ENCODE measurements at regions not wholly inside any gene's neighbourhood (a gene's known extent, or its start where the extent isn't known, plus 50 kb on each side); places are given as distances from the start of the nearest gene placed in this dataset.
"Not testable (repeated sequence)": the region's sequence is repeated elsewhere in the genome, so short reads cannot be mapped to it uniquely, and the experiment has no call there.

- no peak for DNase-seq (ENCODE audit: low spot score)
- Mint-ChIP-seq H3K36me3 (ENCODE audit: low read depth) (peaks cover 4% of the 10 kb centered on the region), H3K27ac (peak overlapping the region; percentile 77), H3K4me3 (peak overlapping the region; percentile 58), H3K4me1 (ENCODE audit: low read depth) (peaks cover 46% of the 10 kb centered on the region), H3K9me3 (no peaks in the 10 kb centered on the region), H3K27me3 (ENCODE audit: low read depth) (no peaks in the 10 kb centered on the region)
Measured at GRCh38 chrX:13469963-13470684, 99.3 kb upstream of the EGFL6 start.

- no peaks in the 10 kb centered on the region for H3K27me3 Mint-ChIP-seq (ENCODE audit: low read depth)
- peaks cover 2% of the 10 kb centered on the region for H3K9me3 Mint-ChIP-seq
- H3K4me1 Mint-ChIP-seq (ENCODE audit: low read depth) = peaks cover 29% of the 10 kb centered on the region
- H3K36me3 Mint-ChIP-seq (ENCODE audit: low read depth) = peaks cover 4% of the 10 kb centered on the region
- DNase-seq (ENCODE audit: low spot score) = no peak
- no peak overlapping the region for H3K4me3 Mint-ChIP-seq
- H3K27ac Mint-ChIP-seq = no peak overlapping the region
Measured at GRCh38 chrX:13468096-13468495, 101.3 kb upstream of the EGFL6 start.

GRCh38 chrX:13467243-13467642 lies 102.2 kb upstream of the EGFL6 start:
- H3K4me1 Mint-ChIP-seq (ENCODE audit: low read depth) = peaks cover 25% of the 10 kb centered on the region
- no peak overlapping the region for H3K4me3 Mint-ChIP-seq
- DNase-seq (ENCODE audit: low spot score) = no peak
- H3K27me3 Mint-ChIP-seq (ENCODE audit: low read depth) = no peaks in the 10 kb centered on the region
- no peak overlapping the region for H3K27ac Mint-ChIP-seq
- H3K36me3 Mint-ChIP-seq (ENCODE audit: low read depth) = peaks cover 6% of the 10 kb centered on the region
- peaks cover 7% of the 10 kb centered on the region for H3K9me3 Mint-ChIP-seq

DNA sequence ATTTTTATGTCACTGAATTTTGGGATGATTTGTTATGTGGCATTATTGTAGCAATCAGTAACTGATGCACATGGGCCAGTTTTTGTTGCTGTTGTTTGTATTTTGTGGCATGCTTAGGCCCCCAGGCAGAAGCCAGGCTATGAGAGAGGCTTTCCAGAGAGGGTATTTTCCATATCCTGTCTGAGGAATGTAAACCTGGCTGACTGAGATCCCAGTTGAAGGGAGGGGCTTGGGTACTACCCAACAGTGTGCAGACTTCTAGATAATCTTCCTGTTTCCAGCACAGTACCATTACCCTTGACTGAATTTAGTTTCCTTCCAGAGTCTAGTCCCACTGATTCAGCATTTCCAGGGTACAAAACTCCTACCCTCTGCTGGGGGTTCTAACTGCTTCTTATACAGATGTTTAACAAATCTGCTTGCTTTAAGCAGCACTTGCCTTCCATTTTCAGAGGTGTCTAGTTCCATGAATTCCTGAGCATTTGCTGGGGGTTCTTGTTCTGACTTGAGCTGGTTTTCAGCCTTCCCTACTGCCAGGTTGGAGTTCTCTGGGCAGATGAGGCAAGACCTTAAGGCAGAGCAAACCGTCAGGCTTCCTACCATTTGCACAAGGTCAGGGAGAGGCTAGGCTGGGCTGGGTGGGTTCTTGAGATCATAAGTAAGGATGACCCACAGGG lies 104.7 kb upstream of the EGFL6 start:
- H3K27ac Mint-ChIP-seq = no peak overlapping the region
- no peak for DNase-seq (ENCODE audit: low spot score)
- H3K36me3 Mint-ChIP-seq (ENCODE audit: low read depth) = peaks cover 2% of the 10 kb centered on the region
- H3K9me3 Mint-ChIP-seq = peaks cover 7% of the 10 kb centered on the region
- no peaks in the 10 kb centered on the region for H3K27me3 Mint-ChIP-seq (ENCODE audit: low read depth)
- H3K4me1 Mint-ChIP-seq (ENCODE audit: low read depth) = peaks cover 9% of the 10 kb centered on the region
- H3K4me3 Mint-ChIP-seq = no peak overlapping the region

DNA sequence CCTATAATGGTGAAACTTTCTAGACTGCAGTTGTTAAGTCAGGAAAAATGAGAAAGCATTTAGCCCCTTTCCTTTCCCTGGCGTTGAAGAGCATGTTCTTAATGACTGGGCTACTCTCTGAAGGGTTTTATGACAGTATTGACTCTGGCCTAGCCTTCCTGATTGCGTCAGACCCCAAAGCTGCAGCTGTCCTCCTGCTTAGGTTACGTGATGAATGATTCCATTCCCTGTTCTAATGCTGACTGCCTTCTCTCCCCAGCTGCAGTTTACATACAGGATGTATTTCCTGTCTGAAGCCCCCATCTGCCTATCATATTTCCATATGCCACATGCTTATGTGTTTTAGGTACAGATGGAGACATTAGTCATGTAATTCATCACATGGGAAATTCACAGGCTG lies 105.8 kb upstream of the EGFL6 start:
- Mint-ChIP-seq H3K36me3 (ENCODE audit: low read depth) (peaks cover 2% of the 10 kb centered on the region), H3K4me1 (ENCODE audit: low read depth) (peaks cover 3% of the 10 kb centered on the region), H3K27me3 (ENCODE audit: low read depth) (no peaks in the 10 kb centered on the region), H3K9me3 (peaks cover 7% of the 10 kb centered on the region), H3K27ac (no peak overlapping the region), H3K4me3 (no peak overlapping the region)
- no peak for DNase-seq (ENCODE audit: low spot score)

- no peaks in the 10 kb centered on the region for H3K4me1 Mint-ChIP-seq (ENCODE audit: low read depth)
- DNase-seq (ENCODE audit: low spot score) = no peak
- H3K9me3 Mint-ChIP-seq = no peaks in the 10 kb centered on the region
- no peaks in the 10 kb centered on the region for H3K27me3 Mint-ChIP-seq (ENCODE audit: low read depth)
- H3K36me3 Mint-ChIP-seq (ENCODE audit: low read depth) = no peaks in the 10 kb centered on the region
- H3K27ac Mint-ChIP-seq = no peak overlapping the region
- no peak overlapping the region for H3K4me3 Mint-ChIP-seq
Measured at GRCh38 chrX:13452283-13452682, 117.1 kb upstream of the EGFL6 start.

DNA sequence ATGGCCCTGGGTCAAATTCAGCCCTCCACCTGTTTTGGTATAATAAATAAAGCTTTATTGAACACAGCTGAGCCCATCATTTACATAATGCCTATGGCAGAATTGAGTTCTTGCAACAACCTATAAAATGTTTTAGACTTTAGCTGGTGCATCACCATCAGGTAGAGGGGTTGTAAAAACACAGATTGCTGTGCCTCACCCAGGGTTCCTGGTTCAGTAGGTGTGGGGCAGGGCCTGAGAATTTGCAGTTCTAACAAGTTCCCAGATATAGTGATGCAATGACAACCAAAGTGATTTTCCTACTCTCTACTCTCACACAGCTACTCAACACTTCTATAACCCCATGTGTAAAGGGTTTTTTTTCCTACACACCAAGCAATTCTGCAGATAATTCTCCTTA lies 120.0 kb upstream of the EGFL6 start:
- Mint-ChIP-seq H3K27me3 (ENCODE audit: low read depth) (no peaks in the 10 kb centered on the region), H3K4me3 (no peak overlapping the region), H3K36me3 (ENCODE audit: low read depth) (no peaks in the 10 kb centered on the region), H3K9me3 (no peaks in the 10 kb centered on the region), H3K4me1 (ENCODE audit: low read depth) (no peaks in the 10 kb centered on the region), H3K27ac (no peak overlapping the region)
- DNase-seq (ENCODE audit: low spot score) = no peak

- H3K4me3 Mint-ChIP-seq = no peak overlapping the region
- no peak overlapping the region for H3K27ac Mint-ChIP-seq
- no peaks in the 10 kb centered on the region for H3K27me3 Mint-ChIP-seq (ENCODE audit: low read depth)
- no peak for DNase-seq (ENCODE audit: low spot score)
- H3K36me3 Mint-ChIP-seq (ENCODE audit: low read depth) = no peaks in the 10 kb centered on the region
- no peaks in the 10 kb centered on the region for H3K9me3 Mint-ChIP-seq
- H3K4me1 Mint-ChIP-seq (ENCODE audit: low read depth) = no peaks in the 10 kb centered on the region
Measured at GRCh38 chrX:13448941-13449340, 120.5 kb upstream of the EGFL6 start.

- not testable (repeated sequence) for H3K4me3 Mint-ChIP-seq; H3K9me3 Mint-ChIP-seq; H3K27ac Mint-ChIP-seq; H3K27me3 Mint-ChIP-seq (ENCODE audit: low read depth); DNase-seq (ENCODE audit: low spot score); H3K4me1 Mint-ChIP-seq (ENCODE audit: low read depth); H3K36me3 Mint-ChIP-seq (ENCODE audit: low read depth)
Measured at GRCh38 chrX:13441608-13442007, 121.8 kb upstream of the ATXN3L start.

DNA sequence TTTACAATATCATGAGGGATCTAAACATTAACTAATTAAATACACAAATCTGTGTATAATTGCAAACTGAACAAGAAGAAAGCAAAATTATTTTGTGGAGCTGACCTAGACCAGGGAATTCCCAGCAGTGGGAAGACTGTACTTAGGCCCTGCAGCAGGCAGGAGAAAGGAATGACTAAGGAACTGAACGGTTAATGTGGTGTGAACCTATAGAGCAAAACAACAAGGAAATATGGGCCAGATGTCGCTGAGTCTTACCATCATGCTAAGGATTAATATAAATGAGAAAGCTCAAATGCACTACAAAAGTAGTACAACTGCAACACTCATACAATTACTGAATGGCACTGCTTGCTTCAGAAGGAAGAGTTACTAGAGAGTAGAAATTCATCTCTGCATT lies 120.3 kb upstream of the ATXN3L start:
- Mint-ChIP-seq H3K27me3 (ENCODE audit: low read depth) (no peaks in the 10 kb centered on the region), H3K9me3 (no peaks in the 10 kb centered on the region), H3K4me1 (ENCODE audit: low read depth) (no peaks in the 10 kb centered on the region), H3K4me3 (no peak overlapping the region), H3K36me3 (ENCODE audit: low read depth) (no peaks in the 10 kb centered on the region), H3K27ac (no peak overlapping the region)
- no peak for DNase-seq (ENCODE audit: low spot score)

- Mint-ChIP-seq H3K36me3 (ENCODE audit: low read depth) (no peaks in the 10 kb centered on the region), H3K4me3 (no peak overlapping the region), H3K9me3 (no peaks in the 10 kb centered on the region), H3K27me3 (ENCODE audit: low read depth) (no peaks in the 10 kb centered on the region), H3K27ac (no peak overlapping the region), H3K4me1 (ENCODE audit: low read depth) (peaks cover 3% of the 10 kb centered on the region)
- no peak for DNase-seq (ENCODE audit: low spot score)
Measured at GRCh38 chrX:13433298-13433605, 113.4 kb upstream of the ATXN3L start.

DNA sequence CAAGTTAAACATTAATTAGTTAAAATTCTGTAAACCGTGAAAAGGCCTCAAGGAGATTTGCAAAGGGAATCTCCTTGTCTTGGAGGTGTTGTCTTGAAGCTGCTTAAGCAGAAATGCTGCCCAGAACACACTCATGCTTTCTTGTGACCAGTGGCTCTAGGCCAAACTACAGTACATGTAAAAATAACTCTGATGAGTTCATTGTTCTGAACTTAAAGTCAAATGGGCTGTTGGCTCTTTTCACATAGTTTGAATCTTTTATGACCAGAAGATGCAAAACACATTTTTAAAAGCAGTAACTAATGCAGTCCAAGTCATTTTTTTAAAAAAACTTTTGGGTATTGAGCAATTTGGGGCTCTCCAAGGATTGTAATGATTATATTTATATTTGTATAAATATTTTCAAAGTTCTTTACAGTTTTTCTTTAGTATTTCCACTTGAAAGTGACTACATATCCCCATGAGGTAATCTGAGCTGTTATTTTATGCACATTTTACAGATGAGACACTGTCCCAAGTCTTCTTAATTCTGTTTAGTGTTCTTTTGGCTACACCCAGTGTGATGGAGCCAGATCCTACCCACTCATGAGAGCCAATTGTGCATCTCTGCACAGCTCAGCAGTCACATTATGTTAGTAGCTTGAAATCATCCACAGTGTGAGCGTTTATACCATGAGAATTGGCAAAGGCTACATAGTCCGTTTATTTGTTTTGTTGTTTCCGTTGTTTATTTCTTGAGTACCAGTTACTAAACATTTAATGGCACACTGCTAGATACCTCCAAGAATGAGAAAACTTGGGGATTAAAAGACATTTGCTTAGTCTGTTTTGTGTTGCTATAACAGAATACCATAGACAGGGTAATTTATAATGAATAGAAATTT lies 112.8 kb upstream of the ATXN3L start:
- H3K36me3 Mint-ChIP-seq (ENCODE audit: low read depth) = no peaks in the 10 kb centered on the region

DNA sequence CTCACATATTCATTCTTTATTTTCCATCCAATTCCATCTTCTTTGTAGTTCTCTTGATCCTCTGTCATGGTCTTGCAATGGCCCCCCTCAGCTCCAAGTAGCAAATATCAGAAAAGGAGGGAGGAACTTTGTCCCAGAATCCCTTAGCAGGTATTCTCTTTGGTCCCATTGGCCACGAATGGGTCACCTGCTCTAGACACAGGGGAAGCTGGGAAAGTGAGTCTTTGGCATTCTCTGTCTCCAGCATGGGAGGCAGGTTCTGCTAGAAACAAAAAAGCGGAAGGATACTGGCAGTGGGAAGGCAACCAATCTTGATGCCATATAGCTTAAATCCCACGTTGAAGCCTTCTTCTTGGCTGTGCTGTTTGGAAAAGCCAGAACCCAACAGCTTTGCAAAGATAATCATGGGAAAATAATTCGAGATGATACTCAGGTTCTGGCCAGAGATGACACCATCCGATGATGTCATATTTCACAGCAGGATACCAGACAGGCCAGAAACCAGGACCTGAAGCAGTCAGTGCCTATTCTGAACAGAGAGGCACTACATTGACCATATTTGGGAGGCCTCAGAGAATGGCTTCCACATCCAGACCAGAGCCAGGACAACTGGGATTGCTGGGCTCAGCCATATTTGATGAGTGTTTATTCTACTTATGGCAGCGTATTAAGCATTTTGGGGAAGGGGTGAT lies 110.4 kb upstream of the ATXN3L start:
- H3K4me1 Mint-ChIP-seq (ENCODE audit: low read depth) = peaks cover 7% of the 10 kb centered on the region
- DNase-seq (ENCODE audit: low spot score) = no peak
- H3K9me3 Mint-ChIP-seq = no peaks in the 10 kb centered on the region
- no peak overlapping the region for H3K4me3 Mint-ChIP-seq
- no peaks in the 10 kb centered on the region for H3K36me3 Mint-ChIP-seq (ENCODE audit: low read depth)
- H3K27me3 Mint-ChIP-seq (ENCODE audit: low read depth) = no peaks in the 10 kb centered on the region
- no peak overlapping the region for H3K27ac Mint-ChIP-seq

More for the DNA sequence above, 112.8 kb upstream of the ATXN3L start:
- H3K4me1 Mint-ChIP-seq (ENCODE audit: low read depth) = peaks cover 6% of the 10 kb centered on the region
- H3K9me3 Mint-ChIP-seq = no peaks in the 10 kb centered on the region
- H3K4me3 Mint-ChIP-seq = no peak overlapping the region
- no peak overlapping the region for H3K27ac Mint-ChIP-seq
- DNase-seq (ENCODE audit: low spot score) = no peak
- no peaks in the 10 kb centered on the region for H3K27me3 Mint-ChIP-seq (ENCODE audit: low read depth)

Measured in T-helper 2 cell treated with Interferon-gamma antibody and Interleukin-4, amounts not matched to agents 5 μg/mL and 100 μg/mL, for 36 hours (primary cell).